Erythroblast (primary cell): ENCODE measurements at regions not wholly inside any gene's neighbourhood (a gene's known extent, or its start where the extent isn't known, plus 50 kb on each side); places are given as distances from the start of the nearest gene placed in this dataset.

ENCODE experiments used
- GATA1 ChIP-seq: IDR thresholded peaks from 2 replicates; pipeline ENCODE4 v1.6.1; 2011; ENCODE audit warnings: low read depth, mild to moderate bottlenecking, control low read depth, low read length, moderate library complexity
- POLR2A ChIP-seq: IDR thresholded peaks from 2 replicates; pipeline ENCODE4 v1.6.1; 2011; ENCODE audit warnings: mild to moderate bottlenecking, low read length

- TF ChIP-seq POLR2A: no peak
- TF ChIP-seq GATA1: no peak
Observed at GRCh38 chr15:35973029-35973428, 427.1 kb upstream of the DPH6 start.
